ENCODE measurements at regions not wholly inside any gene's neighbourhood (a gene's known extent, or its start where the extent isn't known, plus 50 kb on each side); places are given as distances from the start of the nearest gene placed in this dataset.

DNA sequence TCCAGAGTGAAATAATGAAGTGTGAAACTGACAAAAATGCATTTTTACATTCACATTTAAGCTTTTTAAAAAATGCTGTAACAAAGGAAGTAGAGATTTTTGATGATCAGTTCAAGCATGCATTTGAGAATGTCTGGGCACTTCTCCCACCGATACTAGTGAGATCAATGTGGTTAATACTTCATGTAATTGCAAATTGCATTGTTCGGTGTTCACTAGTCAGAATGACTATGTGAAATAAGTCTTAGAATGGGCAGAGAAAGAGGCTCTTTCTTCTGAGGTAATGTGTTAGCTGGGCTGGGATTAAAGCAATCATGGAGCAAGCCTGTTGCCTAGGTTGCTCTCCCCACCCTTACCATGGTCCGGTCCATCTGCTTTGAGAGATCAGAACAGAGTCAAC lies 587.0 kb upstream of the GRM7 start:
- DNase-seq (ENCODE audit: low spot score): no peak
- ATAC-seq (ENCODE audit: insufficient number of reproducible peaks, low FRiP score, low read depth): no peak
- Histone ChIP-seq H3K27ac (no peak overlapping the region), H3K27me3 (replicated peaks; ENCODE audit: insufficient read depth) (no peaks in the 10 kb centered on the region), H3K4me1 (ENCODE audit: control insufficient read depth in 1 of 2, low read depth in 2 of 2) (no peaks in the 10 kb centered on the region), H3K36me3 (no peaks in the 10 kb centered on the region), H3K4me3 (no peak overlapping the region), H3K9me3 (no peaks in the 10 kb centered on the region)
- TF ChIP-seq, protein P1, sequence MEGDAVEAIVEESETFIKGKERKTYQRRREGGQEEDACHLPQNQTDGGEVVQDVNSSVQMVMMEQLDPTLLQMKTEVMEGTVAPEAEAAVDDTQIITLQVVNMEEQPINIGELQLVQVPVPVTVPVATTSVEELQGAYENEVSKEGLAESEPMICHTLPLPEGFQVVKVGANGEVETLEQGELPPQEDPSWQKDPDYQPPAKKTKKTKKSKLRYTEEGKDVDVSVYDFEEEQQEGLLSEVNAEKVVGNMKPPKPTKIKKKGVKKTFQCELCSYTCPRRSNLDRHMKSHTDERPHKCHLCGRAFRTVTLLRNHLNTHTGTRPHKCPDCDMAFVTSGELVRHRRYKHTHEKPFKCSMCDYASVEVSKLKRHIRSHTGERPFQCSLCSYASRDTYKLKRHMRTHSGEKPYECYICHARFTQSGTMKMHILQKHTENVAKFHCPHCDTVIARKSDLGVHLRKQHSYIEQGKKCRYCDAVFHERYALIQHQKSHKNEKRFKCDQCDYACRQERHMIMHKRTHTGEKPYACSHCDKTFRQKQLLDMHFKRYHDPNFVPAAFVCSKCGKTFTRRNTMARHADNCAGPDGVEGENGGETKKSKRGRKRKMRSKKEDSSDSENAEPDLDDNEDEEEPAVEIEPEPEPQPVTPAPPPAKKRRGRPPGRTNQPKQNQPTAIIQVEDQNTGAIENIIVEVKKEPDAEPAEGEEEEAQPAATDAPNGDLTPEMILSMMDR (IDR thresholded peaks at IDR 0.05): no peak

DNA sequence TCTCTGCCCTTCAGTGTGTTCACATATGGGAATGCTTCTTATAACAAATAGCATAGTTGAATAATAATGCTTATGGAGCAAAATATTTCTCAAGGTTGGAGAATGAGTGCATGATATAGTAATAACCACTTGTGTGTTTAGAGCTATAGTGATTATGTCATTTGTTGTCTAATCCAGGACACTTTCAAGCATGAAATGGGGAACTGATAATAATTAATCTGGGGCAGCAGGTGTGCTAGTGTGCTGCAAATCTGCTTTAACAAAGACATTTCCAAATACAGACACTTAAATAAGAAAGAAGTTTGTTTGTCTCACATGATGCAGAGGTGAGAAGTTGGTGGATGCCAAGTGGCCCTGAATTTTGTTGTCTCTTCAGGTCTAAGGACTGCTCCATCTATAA lies 579.3 kb upstream of the GRM7 start:
- no peaks in the 10 kb centered on the region for H3K4me1 ChIP-seq (ENCODE audit: control insufficient read depth in 1 of 2, low read depth in 2 of 2)
- no peak for ATAC-seq (ENCODE audit: insufficient number of reproducible peaks, low FRiP score, low read depth)
- TF ChIP-seq, protein P1 (IDR thresholded peaks at IDR 0.05): no peak
- no peaks in the 10 kb centered on the region for H3K36me3 ChIP-seq
- no peaks in the 10 kb centered on the region for H3K27me3 ChIP-seq (replicated peaks; ENCODE audit: insufficient read depth)
- H3K9me3 ChIP-seq: no peaks in the 10 kb centered on the region
- DNase-seq (ENCODE audit: low spot score): no peak
- H3K27ac ChIP-seq: no peak overlapping the region
- H3K4me3 ChIP-seq: no peak overlapping the region

DNA sequence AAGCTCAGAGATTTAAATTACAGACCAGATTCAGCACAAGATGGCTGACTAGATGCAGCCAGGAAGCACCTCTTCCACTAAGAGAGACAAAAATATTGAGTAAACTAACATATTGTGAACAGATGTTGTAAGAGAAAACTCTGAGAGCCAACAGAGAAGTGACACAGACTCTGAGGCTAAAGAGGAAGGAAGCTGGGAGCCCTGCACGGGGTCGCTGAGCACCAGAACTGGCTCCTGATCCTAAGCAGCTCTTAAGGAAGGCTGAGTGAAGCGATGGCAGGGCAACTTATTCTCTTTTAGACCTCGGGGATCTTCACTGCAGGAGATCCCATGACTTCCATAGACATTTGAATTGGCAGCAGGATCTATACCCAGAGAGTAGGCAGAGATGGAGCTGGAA lies 578.0 kb upstream of the GRM7 start:
- Histone ChIP-seq H3K4me3 (no peak overlapping the region), H3K27ac (no peak overlapping the region), H3K27me3 (replicated peaks; ENCODE audit: insufficient read depth) (no peaks in the 10 kb centered on the region), H3K9me3 (no peaks in the 10 kb centered on the region), H3K36me3 (no peaks in the 10 kb centered on the region), H3K4me1 (ENCODE audit: control insufficient read depth in 1 of 2, low read depth in 2 of 2) (no peaks in the 10 kb centered on the region)
- TF ChIP-seq, protein P1 (IDR thresholded peaks at IDR 0.05): no peak
- no peak for DNase-seq (ENCODE audit: low spot score)
- no peak for ATAC-seq (ENCODE audit: insufficient number of reproducible peaks, low FRiP score, low read depth)

DNA sequence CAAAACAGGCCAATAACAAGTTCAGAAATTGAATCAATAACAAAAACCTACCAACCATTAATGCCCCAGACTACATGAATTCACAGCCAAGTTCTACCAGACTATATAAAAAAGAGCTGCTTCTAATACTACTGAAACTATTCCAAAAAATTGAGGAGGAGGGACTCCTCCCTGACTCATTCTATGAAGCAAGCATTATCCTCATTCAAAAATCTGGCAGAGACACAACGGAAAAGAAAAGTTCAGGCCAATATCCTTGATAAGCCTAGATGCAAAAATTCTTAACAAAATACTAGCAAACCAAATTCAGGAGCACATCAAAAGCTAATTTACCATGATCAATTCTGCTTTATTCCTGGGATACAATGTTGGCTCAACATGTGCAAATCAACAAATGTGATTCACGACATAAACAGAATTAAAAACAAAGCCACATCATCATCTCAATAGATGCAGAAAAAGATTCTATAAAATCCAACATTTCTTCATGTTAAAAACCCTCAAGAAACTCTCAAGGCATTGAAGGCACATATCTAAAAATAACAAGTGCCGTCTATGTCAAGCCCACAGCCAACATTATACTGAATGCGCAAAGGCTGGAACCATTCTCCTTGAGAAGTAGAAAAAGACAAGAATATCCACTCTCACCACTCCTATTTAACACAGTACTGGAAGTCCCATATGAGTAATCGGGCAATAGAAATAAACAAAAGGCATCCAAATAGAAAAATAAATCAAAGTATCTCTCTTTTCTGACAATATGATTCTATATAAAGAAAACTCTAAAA lies 573.6 kb upstream of the GRM7 start:
- Histone ChIP-seq H3K9me3 (no peaks in the 10 kb centered on the region), H3K27me3 (replicated peaks; ENCODE audit: insufficient read depth) (no peaks in the 10 kb centered on the region), H3K36me3 (no peaks in the 10 kb centered on the region), H3K27ac (no peak overlapping the region), H3K4me3 (no peak overlapping the region), H3K4me1 (ENCODE audit: control insufficient read depth in 1 of 2, low read depth in 2 of 2) (no peaks in the 10 kb centered on the region)
- ATAC-seq (ENCODE audit: insufficient number of reproducible peaks, low FRiP score, low read depth): no peak
- TF ChIP-seq, protein P1 (IDR thresholded peaks at IDR 0.05): no peak
- DNase-seq (ENCODE audit: low spot score): no peak

DNA sequence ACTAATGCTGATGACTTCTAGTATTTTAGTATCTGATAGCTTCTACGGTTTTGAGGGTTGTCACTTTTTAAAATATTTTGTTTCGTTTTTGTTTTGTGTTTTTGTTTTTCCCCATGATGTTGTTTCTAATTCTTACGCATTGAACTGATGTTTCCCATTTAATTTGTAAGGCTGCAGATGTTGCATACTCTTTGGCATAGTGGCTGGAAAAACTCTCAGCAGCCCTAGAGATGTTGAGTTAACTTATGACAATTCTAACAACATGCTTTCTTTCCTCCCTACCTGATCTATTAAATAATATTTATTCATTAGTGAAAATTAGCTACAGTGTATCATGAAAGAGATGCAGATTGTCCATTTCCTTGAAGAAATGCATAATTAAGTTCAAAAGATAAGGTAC lies 559.3 kb upstream of the GRM7 start:
- Histone ChIP-seq H3K27me3 (replicated peaks; ENCODE audit: insufficient read depth) (no peaks in the 10 kb centered on the region), H3K36me3 (no peaks in the 10 kb centered on the region), H3K27ac (no peak overlapping the region), H3K4me3 (no peak overlapping the region), H3K4me1 (ENCODE audit: control insufficient read depth in 1 of 2, low read depth in 2 of 2) (no peaks in the 10 kb centered on the region), H3K9me3 (peaks cover 6% of the 10 kb centered on the region)
- DNase-seq (ENCODE audit: low spot score) (no peak), ATAC-seq (ENCODE audit: insufficient number of reproducible peaks, low FRiP score, low read depth) (no peak)
- TF ChIP-seq, protein P1 (IDR thresholded peaks at IDR 0.05): no peak
